GM21786 (cell line): ENCODE measurements at regions not wholly inside any gene's neighbourhood (a gene's known extent, or its start where the extent isn't known, plus 50 kb on each side); places are given as distances from the start of the nearest gene placed in this dataset.

ENCODE experiments used
- ATAC-seq: cut with Tn5 transposase; IDR thresholded peaks from one replicate; pipeline ENCODE4 v1.9.1; 2021; ENCODE audit not compliant: unreplicated experiment

GRCh38 chr2:217289177-217289906 is 429.5 kb upstream of the TNP1 start:
- no peak for ATAC-seq

GRCh38 chr2:217288472-217289063 is 428.7 kb upstream of the TNP1 start:
- no peak for ATAC-seq

GRCh38 chr2:217286833-217287232 is 427.0 kb upstream of the TNP1 start:
- ATAC-seq: no peak

- no peak for ATAC-seq
These were observed 426.1 kb upstream of the TNP1 start for GRCh38 chr2:217285926-217286325.

- no peak for ATAC-seq
These were observed 423.6 kb upstream of the TNP1 start for GRCh38 chr2:217283460-217283859.

GRCh38 chr2:217282531-217282930 is 422.7 kb upstream of the TNP1 start:
- no peak for ATAC-seq

- ATAC-seq: no peak
These were observed 419.7 kb upstream of the TNP1 start for GRCh38 chr2:217279556-217279955.

GRCh38 chr2:217279140-217279539 is 419.3 kb upstream of the TNP1 start:
- ATAC-seq: no peak

GRCh38 chr2:217277646-217278398 is 418.0 kb upstream of the TNP1 start:
- no peak for ATAC-seq

- no peak for ATAC-seq
These were observed 416.6 kb upstream of the TNP1 start for GRCh38 chr2:217276433-217276832.

- no peak for ATAC-seq
These were observed 415.2 kb upstream of the TNP1 start for GRCh38 chr2:217275091-217275490.

GRCh38 chr2:217274578-217274977 is 414.7 kb upstream of the TNP1 start:
- no peak for ATAC-seq

GRCh38 chr2:217273851-217274250 is 414.0 kb upstream of the TNP1 start:
- ATAC-seq: no peak

- no peak for ATAC-seq
These were observed 413.3 kb upstream of the TNP1 start for GRCh38 chr2:217273162-217273561.

- ATAC-seq: no peak
These were observed 411.9 kb upstream of the TNP1 start for GRCh38 chr2:217271813-217272212.

GRCh38 chr2:217270485-217271121 is 410.7 kb upstream of the TNP1 start:
- no peak for ATAC-seq

GRCh38 chr2:217269701-217270484 is 410.0 kb upstream of the TNP1 start:
- ATAC-seq: no peak

GRCh38 chr2:217268978-217269377 is 409.1 kb upstream of the TNP1 start:
- ATAC-seq: no peak

GRCh38 chr2:217267758-217268157 is 407.9 kb upstream of the TNP1 start:
- ATAC-seq: no peak

- no peak for ATAC-seq
These were observed 403.9 kb upstream of the TNP1 start for GRCh38 chr2:217263756-217264155.

- no peak for ATAC-seq
These were observed 403.0 kb upstream of the TNP1 start for GRCh38 chr2:217262911-217263310.
